Kidney (tissue), 13 donors: ENCODE measurements at regions not wholly inside any gene's neighbourhood (a gene's known extent, or its start where the extent isn't known, plus 50 kb on each side); places are given as distances from the start of the nearest gene placed in this dataset.

ENCODE experiments used
- DNase-seq, 5 donors: peaks; one replicate each; pipeline ENCODE4 v3.0.0-alpha.2; 2013 to 2020
- FAIRE-seq: peaks from 2 replicates; lab custom pipeline; 2012; peaks lifted over from hg19 to GRCh38; lab: Jason Lieb, UNC
- H3K27ac ChIP-seq, 2 donors: one replicate each; pipeline ENCODE4 v1.7.0; 2013; ENCODE audit warnings: low read depth in 2 of 2, low read length in 2 of 2, inconsistent platforms in 1 of 2
- H3K27me3 ChIP-seq: one replicate; pipeline ENCODE4 v1.7.1; 2013; ENCODE audit warnings: low read length, inconsistent platforms; ENCODE audit not compliant: control insufficient read depth, insufficient read depth
- H3K36me3 ChIP-seq, 3 donors: one replicate each; pipeline versions ENCODE4 v1.7.0 to v1.7.1; 2013; ENCODE audit warnings: low read length in 3 of 3, control low read depth in 1 of 3, inconsistent platforms in 1 of 3; ENCODE audit not compliant: insufficient read depth in 3 of 3, control insufficient read depth in 2 of 3
- H3K4me1 ChIP-seq, 3 donors: one replicate each; pipeline versions ENCODE4 v1.7.0 to v1.7.1; 2013; ENCODE audit warnings: low read length in 3 of 3, inconsistent platforms in 1 of 3, low read depth in 1 of 3; ENCODE audit not compliant: control insufficient read depth in 2 of 3, insufficient read depth in 2 of 3
- H3K4me3 ChIP-seq, 3 donors: one replicate each; pipeline versions ENCODE4 v1.7.0 to v1.8.1; 2013; ENCODE audit warnings: low read length in 3 of 3, control low read depth in 1 of 3, inconsistent platforms in 1 of 3
- H3K9ac ChIP-seq, 3 donors: one replicate each; pipeline versions ENCODE4 v1.7.0 to v1.7.1; 2013; ENCODE audit warnings: low read length in 3 of 3, control low read depth in 1 of 3, inconsistent platforms in 1 of 3
- H3K9me3 ChIP-seq, 3 donors: one replicate each; pipeline versions ENCODE4 v1.7.0 to v1.7.1; 2013; ENCODE audit warnings: low read length in 3 of 3, control low read depth in 1 of 3, inconsistent platforms in 1 of 3; ENCODE audit not compliant: control insufficient read depth in 2 of 3, insufficient read depth in 1 of 3
- CTCF ChIP-seq: IDR thresholded peaks from 3 replicates; pipeline ENCODE4 v1.5.1; 2012; ENCODE audit warnings: mild to moderate bottlenecking, moderate library complexity, borderline replicate concordance; ENCODE audit not compliant: insufficient read depth; ENCODE audit errors: extremely low read depth
- intact Hi-C: fragments of 100-400 bp; cut with DNase I; formaldehyde crosslinking; loops from one replicate; pipeline ENCODE4 v1.11.1; 2022
- donor health status: control.
- donor health status: control.
- donor health status: control.
- donor health status: control.
- donor health status: control.
- donor health status: DM: yes; HTN: yes; CAD: no.
- donor health status: Normal renal cell carcinoma (clear cell type).

- H3K27me3 ChIP-seq = no peaks in the 10 kb centered on the region
- TF ChIP-seq CTCF = no peak
- no peaks in the 10 kb centered on the region for H3K9me3 ChIP-seq
- no peak overlapping the region for H3K27ac ChIP-seq
- H3K4me1 ChIP-seq = no peaks in the 10 kb centered on the region
- H3K9ac ChIP-seq = no peak overlapping the region
- intact Hi-C loops = no loop called here
- H3K36me3 ChIP-seq = no peaks in the 10 kb centered on the region
- no peak overlapping the region for H3K4me3 ChIP-seq
- DNase-seq (no peak), FAIRE-seq (no peak)
Observed at GRCh38 chr10:113493882-113494301, 59.0 kb upstream of the HABP2 start.

- Histone ChIP-seq H3K27ac (no peak overlapping the region), H3K36me3 (no peaks in the 10 kb centered on the region), H3K9ac (no peak overlapping the region), H3K9me3 (no peaks in the 10 kb centered on the region), H3K27me3 (no peaks in the 10 kb centered on the region), H3K4me1 (no peaks in the 10 kb centered on the region), H3K4me3 (no peak overlapping the region)
- FAIRE-seq (no peak), DNase-seq (no peak)
- intact Hi-C loops = no loop called here
- TF ChIP-seq CTCF = no peak
Observed at GRCh38 chr10:113494761-113495160, 58.1 kb upstream of the HABP2 start.

DNA sequence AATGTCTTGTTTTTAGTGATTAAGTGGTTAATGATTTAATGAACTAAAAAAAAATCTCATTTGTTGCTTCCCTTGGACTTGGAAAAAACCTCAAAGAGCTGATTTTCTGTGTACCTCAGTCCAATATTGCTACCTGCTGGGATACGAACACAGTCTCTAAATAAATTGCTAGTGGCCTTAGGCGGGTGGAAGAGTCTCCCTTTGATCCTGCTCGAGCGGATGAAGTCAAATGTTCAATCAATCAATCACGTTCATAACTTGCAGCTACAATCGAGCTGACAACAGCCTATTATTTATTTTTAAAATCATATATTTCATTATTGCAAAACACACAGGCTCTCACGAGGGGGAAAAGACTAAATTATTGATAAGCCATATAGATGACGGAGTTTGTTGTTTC, 57.3 kb upstream of the HABP2 start:
- H3K36me3 ChIP-seq = no peaks in the 10 kb centered on the region
- H3K27ac ChIP-seq = no peak overlapping the region
- H3K4me1 ChIP-seq = no peaks in the 10 kb centered on the region
- no peak overlapping the region for H3K4me3 ChIP-seq
- DNase-seq (no peak), FAIRE-seq (no peak)
- H3K9me3 ChIP-seq = no peaks in the 10 kb centered on the region
- no peaks in the 10 kb centered on the region for H3K27me3 ChIP-seq
- TF ChIP-seq CTCF = no peak
- intact Hi-C loops = no loop called here
- no peak overlapping the region for H3K9ac ChIP-seq
